PC-3 (cell line): ENCODE measurements at regions not wholly inside any gene's neighbourhood (a gene's known extent, or its start where the extent isn't known, plus 50 kb on each side); places are given as distances from the start of the nearest gene placed in this dataset.

Experiments used
- ATAC-seq: fragments of 200-7000 bp; cut with Tn5 transposase; 2 replicates; pipeline ENCODE4 v1.9.1; 2020; ENCODE audit warnings: mild to moderate bottlenecking, moderate library complexity
- BruUV-seq: library from RNA; stranded (reverse); fragments of 400-500 nt; replicated peaks from 2 replicates; lab custom pipeline; 2021; lab: Mats Ljungman, UMichigan
- CTCF ChIA-PET: fragments of 300-600 bp; sonication (Branson Sonifier 250); formaldehyde crosslinking; loops from one replicate; lab custom pipeline; 2022; ENCODE audit warnings: antibody characterized with exemption; lab: Charles Lee
- POLR2A ChIA-PET: fragments of 300-600 bp; sonication (Branson Sonifier 250); formaldehyde crosslinking; loops from one replicate; lab custom pipeline; 2022; ENCODE audit warnings: antibody characterized with exemption; ENCODE audit not compliant: unreplicated experiment; lab: Charles Lee
- DNase-seq: peaks from one replicate; pipeline ENCODE4 v3.0.0-alpha.2; 2015
- H2AFZ ChIP-seq: fragments of 300-600 bp; sonication (generic); 2 replicates; pipeline ENCODE4 v1.6.0; 2016; ENCODE audit warnings: antibody characterized with exemption, low read length
- H3F3A ChIP-seq: fragments of 300-600 bp; sonication (generic); one replicate; pipeline ENCODE4 v1.6.0; 2017; ENCODE audit warnings: antibody characterized with exemption, low read length, control low read depth, mild to moderate bottlenecking; ENCODE audit not compliant: unreplicated experiment
- H3K27ac ChIP-seq: fragments of 300-600 bp; sonication (generic); 2 replicates; pipeline ENCODE4 v1.5.1; 2016; ENCODE audit warnings: mild to moderate bottlenecking, low read length
- H3K27me3 ChIP-seq: fragments of 300-600 bp; sonication (generic); 2 replicates; pipeline ENCODE4 v1.6.1; 2016; ENCODE audit warnings: low read length, mixed read lengths
- H3K36me3 ChIP-seq: fragments of 300-600 bp; sonication (generic); 2 replicates; pipeline ENCODE4 v1.6.1; 2016; ENCODE audit warnings: low read depth, mixed run types, low read length, mixed read lengths
- H3K4me1 ChIP-seq: fragments of 300-600 bp; sonication (generic); 2 replicates; pipeline ENCODE4 v1.5.1; 2016; ENCODE audit warnings: low read length; ENCODE audit not compliant: insufficient read depth
- H3K4me2 ChIP-seq: fragments of 300-600 bp; sonication (generic); 2 replicates; pipeline ENCODE4 v1.6.0; 2016; ENCODE audit warnings: low read length
- H3K4me3 ChIP-seq: fragments of 300-600 bp; sonication (generic); 2 replicates; pipeline ENCODE4 v1.5.1; 2016; ENCODE audit warnings: mild to moderate bottlenecking, low read length, mixed read lengths
- H3K79me2 ChIP-seq: fragments of 300-600 bp; sonication (generic); 2 replicates; pipeline ENCODE4 v1.6.1; 2017; ENCODE audit warnings: low read length, mixed read lengths
- H3K9ac ChIP-seq: fragments of 300-600 bp; sonication (generic); 2 replicates; pipeline ENCODE4 v1.6.0; 2016; ENCODE audit warnings: mild to moderate bottlenecking, low read length
- H3K9me2 ChIP-seq: fragments of 300-600 bp; sonication (generic); replicated peaks from 2 replicates; pipeline ENCODE4 v1.6.1; 2016; ENCODE audit warnings: mixed run types, low read length, mixed read lengths
- H3K9me3 ChIP-seq: fragments of 300-600 bp; sonication (generic); 2 replicates; pipeline ENCODE4 v1.6.1; 2016; ENCODE audit warnings: low read length, mixed read lengths
- H4K20me1 ChIP-seq: fragments of 300-600 bp; sonication (generic); 2 replicates; pipeline ENCODE4 v1.6.1; 2016; ENCODE audit warnings: low read length, mixed read lengths
- EZH2 ChIP-seq: fragments of 300-600 bp; sonication (generic); IDR thresholded peaks from one replicate; pipeline ENCODE4 v1.6.1; 2017; ENCODE audit warnings: antibody characterized with exemption, mild to moderate bottlenecking, low read length; ENCODE audit not compliant: unreplicated experiment
- EZH2phosphoT487 ChIP-seq: fragments of 300-600 bp; sonication (generic); IDR thresholded peaks from 2 replicates; pipeline ENCODE4 v1.6.1; 2018; ENCODE audit warnings: mild to moderate bottlenecking, antibody characterized with exemption, low read length, borderline replicate concordance
- intact Hi-C: fragments of 100-400 bp; cut with micrococcal nuclease; formaldehyde crosslinking; loops from 2 replicates; pipeline ENCODE4 v1.9.0; 2023
- TF ChIP-seq, protein P1 (sequence below): fragments of 300-600 bp; sonication (generic); conservative IDR thresholded peaks from 2 replicates; pipeline ENCODE4 v1.5.1; 2017; ENCODE audit warnings: antibody characterized with exemption, low read depth, mild to moderate bottlenecking, low read length

- H3K4me3 ChIP-seq: no peak overlapping the region
- intact Hi-C loops: no loop called here
- no peak overlapping the region for H3K4me2 ChIP-seq
- DNase-seq: no peak
- no peak overlapping the region for H3K9ac ChIP-seq
- ChIA-PET CTCF (no interaction called here), POLR2A (no interaction called here)
- no peaks in the 10 kb centered on the region for H3K36me3 ChIP-seq
- no peaks in the 10 kb centered on the region for H3F3A ChIP-seq
- ATAC-seq: no peak
- H3K79me2 ChIP-seq: no peaks in the 10 kb centered on the region
- H2AFZ ChIP-seq: no peak overlapping the region
- peaks cover 59% of the 10 kb centered on the region for H3K27me3 ChIP-seq
- no peaks in the 10 kb centered on the region for H3K4me1 ChIP-seq
- TF ChIP-seq EZH2phosphoT487 (no peak), EZH2 (no peak)
- TF ChIP-seq, protein P1, sequence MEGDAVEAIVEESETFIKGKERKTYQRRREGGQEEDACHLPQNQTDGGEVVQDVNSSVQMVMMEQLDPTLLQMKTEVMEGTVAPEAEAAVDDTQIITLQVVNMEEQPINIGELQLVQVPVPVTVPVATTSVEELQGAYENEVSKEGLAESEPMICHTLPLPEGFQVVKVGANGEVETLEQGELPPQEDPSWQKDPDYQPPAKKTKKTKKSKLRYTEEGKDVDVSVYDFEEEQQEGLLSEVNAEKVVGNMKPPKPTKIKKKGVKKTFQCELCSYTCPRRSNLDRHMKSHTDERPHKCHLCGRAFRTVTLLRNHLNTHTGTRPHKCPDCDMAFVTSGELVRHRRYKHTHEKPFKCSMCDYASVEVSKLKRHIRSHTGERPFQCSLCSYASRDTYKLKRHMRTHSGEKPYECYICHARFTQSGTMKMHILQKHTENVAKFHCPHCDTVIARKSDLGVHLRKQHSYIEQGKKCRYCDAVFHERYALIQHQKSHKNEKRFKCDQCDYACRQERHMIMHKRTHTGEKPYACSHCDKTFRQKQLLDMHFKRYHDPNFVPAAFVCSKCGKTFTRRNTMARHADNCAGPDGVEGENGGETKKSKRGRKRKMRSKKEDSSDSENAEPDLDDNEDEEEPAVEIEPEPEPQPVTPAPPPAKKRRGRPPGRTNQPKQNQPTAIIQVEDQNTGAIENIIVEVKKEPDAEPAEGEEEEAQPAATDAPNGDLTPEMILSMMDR: no peak
- BruUV-seq: no TSS peak
- H4K20me1 ChIP-seq: no peaks in the 10 kb centered on the region
- H3K9me3 ChIP-seq: no peaks in the 10 kb centered on the region
- no peak overlapping the region for H3K27ac ChIP-seq
- no peaks in the 10 kb centered on the region for H3K9me2 ChIP-seq
Observed at GRCh38 chr9:135308821-135309762, 170.5 kb upstream of the PPP1R26 start.

DNA sequence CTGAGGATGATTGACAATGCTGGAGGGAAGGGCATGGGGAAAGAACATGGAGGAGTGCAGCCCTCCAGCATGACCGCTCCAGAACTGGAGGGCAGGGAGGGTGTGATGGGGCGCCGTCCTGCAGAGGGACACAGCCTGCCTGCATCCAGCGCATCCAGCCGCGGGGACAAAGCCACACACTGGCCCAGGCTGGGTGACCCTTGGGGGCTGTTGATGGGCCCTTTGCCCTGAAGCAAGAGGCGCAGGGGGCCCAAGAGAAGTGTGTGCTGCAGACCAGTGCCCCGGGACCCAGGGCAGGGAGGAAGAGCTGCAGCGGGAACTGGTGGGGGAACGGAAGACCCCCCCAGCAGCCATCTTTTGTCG lies 169.8 kb upstream of the PPP1R26 start:
- CTCF ChIA-PET: no interaction called here

More for the DNA sequence above, 169.8 kb upstream of the PPP1R26 start:
- no peaks in the 10 kb centered on the region for H3F3A ChIP-seq
- no TSS peak for BruUV-seq
- intact Hi-C loops: no loop called here
- H2AFZ ChIP-seq: no peak overlapping the region
- no peaks in the 10 kb centered on the region for H4K20me1 ChIP-seq
- no peaks in the 10 kb centered on the region for H3K79me2 ChIP-seq
- ATAC-seq (no peak), DNase-seq (no peak)
- H3K4me2 ChIP-seq: no peak overlapping the region
- H3K36me3 ChIP-seq: no peaks in the 10 kb centered on the region
- no peak overlapping the region for H3K27ac ChIP-seq
- H3K9me2 ChIP-seq: no peaks in the 10 kb centered on the region
- no peak overlapping the region for H3K4me3 ChIP-seq
- peaks cover 59% of the 10 kb centered on the region for H3K27me3 ChIP-seq
- no peaks in the 10 kb centered on the region for H3K4me1 ChIP-seq
- H3K9ac ChIP-seq: no peak overlapping the region
- no peaks in the 10 kb centered on the region for H3K9me3 ChIP-seq
- TF ChIP-seq, protein P1: no peak
- no peak for TF ChIP-seq EZH2
- no peak for TF ChIP-seq EZH2phosphoT487
- POLR2A ChIA-PET: no interaction called here
